NB4 (cell line): ENCODE measurements at regions not wholly inside any gene's neighbourhood (a gene's known extent, or its start where the extent isn't known, plus 50 kb on each side); places are given as distances from the start of the nearest gene placed in this dataset.

Experiments
- MYC ChIP-seq: IDR thresholded peaks from 2 replicates; pipeline ENCODE4 v1.6.1; 2011; ENCODE audit warnings: low read depth, low read length
- POLR2A ChIP-seq: IDR thresholded peaks from 2 replicates; pipeline ENCODE4 v1.6.1; 2011; ENCODE audit warnings: mild to moderate bottlenecking; ENCODE audit not compliant: insufficient read length; ENCODE audit errors: extremely low read depth
- TF ChIP-seq, protein P1 (sequence below): IDR thresholded peaks from one replicate; pipeline ENCODE4 v1.5.1; 2012; ENCODE audit warnings: low read depth, low read length
- TF ChIP-seq, protein P2 (sequence below): IDR thresholded peaks from 2 replicates; pipeline ENCODE4 v1.6.1; 2011; ENCODE audit warnings: low read depth, low read length

DNA sequence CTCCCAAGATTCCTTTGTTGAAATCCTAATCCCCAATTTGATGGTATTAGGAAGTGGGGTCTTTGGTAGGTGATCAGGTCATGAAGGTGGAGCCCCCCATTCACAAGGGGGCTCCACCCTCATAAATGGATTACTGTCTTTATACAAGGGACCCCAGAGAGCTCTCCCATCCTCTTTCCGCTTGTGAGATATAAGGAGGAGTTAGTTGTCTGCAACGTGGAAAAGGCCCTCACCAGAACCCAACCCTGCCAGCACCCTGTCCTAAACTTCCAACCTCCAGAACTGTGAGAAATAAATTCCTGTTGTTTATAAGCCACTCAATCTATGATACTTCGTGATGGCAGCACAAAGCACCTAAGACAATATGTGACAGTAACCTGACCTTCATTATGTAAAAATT is 684.1 kb upstream of the HS6ST1 start:
- TF ChIP-seq POLR2A (no peak), MYC (no peak)
- TF ChIP-seq, protein P1, sequence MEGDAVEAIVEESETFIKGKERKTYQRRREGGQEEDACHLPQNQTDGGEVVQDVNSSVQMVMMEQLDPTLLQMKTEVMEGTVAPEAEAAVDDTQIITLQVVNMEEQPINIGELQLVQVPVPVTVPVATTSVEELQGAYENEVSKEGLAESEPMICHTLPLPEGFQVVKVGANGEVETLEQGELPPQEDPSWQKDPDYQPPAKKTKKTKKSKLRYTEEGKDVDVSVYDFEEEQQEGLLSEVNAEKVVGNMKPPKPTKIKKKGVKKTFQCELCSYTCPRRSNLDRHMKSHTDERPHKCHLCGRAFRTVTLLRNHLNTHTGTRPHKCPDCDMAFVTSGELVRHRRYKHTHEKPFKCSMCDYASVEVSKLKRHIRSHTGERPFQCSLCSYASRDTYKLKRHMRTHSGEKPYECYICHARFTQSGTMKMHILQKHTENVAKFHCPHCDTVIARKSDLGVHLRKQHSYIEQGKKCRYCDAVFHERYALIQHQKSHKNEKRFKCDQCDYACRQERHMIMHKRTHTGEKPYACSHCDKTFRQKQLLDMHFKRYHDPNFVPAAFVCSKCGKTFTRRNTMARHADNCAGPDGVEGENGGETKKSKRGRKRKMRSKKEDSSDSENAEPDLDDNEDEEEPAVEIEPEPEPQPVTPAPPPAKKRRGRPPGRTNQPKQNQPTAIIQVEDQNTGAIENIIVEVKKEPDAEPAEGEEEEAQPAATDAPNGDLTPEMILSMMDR = no peak
- TF ChIP-seq, protein P2, sequence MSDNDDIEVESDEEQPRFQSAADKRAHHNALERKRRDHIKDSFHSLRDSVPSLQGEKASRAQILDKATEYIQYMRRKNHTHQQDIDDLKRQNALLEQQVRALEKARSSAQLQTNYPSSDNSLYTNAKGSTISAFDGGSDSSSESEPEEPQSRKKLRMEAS = no peak
